Activated CD4-positive, alpha-beta T cell treated with anti-CD3 and anti-CD28 coated beads for 48 hours (primary cell): ENCODE measurements at regions not wholly inside any gene's neighbourhood (a gene's known extent, or its start where the extent isn't known, plus 50 kb on each side); places are given as distances from the start of the nearest gene placed in this dataset.
"Not testable (repeated sequence)": the region's sequence is repeated elsewhere in the genome, so short reads cannot be mapped to it uniquely, and the experiment has no call there.

Experiments
- DNase-seq: peaks from one replicate; pipeline ENCODE4 v3.0.0-alpha.2; 2020

DNA sequence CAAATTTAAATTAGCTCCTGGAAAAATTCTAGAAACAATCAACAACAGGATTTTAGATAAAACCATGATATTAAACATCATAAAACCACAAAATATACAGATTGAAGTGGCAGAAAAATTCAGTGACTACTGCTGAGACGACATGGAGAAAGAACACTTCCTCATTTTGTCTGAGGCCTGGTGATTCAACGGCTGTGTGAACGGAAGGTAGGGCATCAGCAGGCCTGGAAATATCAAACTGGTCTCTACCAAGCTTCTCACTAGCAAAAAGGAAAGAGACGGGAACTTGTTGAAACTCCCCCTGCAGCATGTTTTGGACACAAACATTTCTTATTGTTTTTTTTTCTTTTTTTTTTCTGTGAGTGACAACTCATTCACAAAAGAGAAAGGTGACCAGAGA lies 58.0 kb upstream of the AHI1 start:
- no peak for DNase-seq

- DNase-seq = no peak
These were observed 60.0 kb upstream of the AHI1 start for GRCh38 chr6:135557582-135557981.

DNA sequence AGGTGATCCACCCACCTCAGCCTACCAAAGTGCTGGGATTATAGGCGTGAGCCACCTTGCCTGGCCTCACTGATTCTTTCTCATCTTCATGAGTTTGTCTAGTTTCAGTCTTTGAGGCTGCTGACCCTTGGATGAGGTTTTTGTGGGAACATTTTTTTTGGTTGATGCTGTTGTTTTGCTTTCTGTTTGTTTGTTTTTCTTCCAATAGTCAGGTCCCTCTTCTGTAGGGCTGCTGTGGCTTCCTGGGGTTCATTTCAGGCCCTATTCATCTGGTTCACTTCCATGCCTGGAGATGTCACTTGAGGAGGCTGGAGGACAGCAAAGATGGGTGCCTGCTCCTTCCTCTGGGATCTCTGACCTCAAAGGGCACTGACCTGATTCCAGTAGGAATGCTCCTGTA lies 68.1 kb upstream of the AHI1 start:
- DNase-seq = not testable (repeated sequence)

DNA sequence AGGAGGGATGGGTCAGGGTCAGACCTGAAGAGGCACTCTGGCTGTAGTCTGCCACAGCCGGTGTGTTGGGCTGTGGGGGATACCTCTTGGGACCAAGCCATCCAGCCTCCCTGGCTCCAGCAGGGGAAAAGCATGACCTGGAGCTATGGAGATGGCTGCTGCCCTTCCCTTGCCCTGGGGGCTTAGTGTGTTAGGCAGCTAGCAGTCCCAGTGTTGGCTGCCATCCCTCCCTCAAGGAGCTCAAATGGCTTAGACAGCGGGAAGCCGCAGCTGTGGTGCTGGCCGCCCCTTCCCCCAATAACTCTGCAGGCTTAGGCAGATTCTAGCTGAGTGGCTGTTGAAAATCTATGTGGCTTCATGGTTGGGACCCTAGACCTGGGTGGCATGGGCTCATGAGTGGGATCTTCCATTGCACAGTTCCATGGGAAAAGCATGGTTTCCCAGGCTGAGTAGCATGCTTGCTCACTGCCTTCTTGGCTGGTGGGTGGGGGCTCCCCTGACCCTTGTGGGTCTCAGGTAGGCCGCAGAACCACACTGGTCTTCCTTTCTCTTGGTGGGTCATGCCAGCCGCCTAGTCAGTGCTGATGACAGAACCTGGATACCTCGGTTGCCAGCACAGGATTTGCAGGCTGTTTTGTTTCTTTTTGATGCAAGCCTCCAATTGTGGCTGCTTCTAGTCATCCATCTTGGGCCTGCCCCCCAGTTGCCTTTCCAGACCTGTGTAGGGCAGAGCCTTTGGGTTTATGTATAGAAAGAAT lies 69.0 kb upstream of the AHI1 start:
- no peak for DNase-seq

DNA sequence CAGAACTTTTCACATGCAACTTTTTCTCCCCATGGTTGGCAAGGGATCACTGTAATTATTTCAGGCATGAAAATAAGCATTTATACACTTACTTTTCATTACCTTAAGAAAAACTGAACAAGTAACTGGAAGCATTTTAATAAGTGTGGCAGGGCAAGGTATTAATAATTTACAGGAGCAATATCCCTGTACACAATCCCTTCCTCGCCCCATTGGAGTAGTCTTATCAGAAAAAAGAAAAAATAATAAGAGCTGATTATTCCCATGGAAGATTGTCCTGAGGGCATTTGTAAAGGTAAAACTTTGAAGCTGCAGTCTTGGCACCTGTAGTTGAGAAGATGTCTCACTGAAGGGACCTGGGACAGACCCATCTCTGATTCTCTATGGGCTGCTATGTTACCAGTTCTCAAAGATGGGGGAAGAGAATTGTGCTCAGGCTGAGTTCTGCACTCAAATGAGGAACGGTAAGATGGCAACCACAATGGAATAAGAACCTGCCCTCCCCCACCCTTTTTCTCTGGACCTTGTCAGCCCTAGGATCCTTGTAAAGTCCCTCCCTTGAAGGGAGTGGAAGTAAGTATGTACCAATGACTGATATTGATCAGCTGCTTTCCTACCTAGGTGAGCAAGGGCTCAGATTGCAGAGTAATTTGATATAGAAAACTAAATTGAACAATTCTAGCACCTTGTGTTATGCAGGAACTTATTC lies 70.0 kb upstream of the AHI1 start:
- DNase-seq = no peak

DNA sequence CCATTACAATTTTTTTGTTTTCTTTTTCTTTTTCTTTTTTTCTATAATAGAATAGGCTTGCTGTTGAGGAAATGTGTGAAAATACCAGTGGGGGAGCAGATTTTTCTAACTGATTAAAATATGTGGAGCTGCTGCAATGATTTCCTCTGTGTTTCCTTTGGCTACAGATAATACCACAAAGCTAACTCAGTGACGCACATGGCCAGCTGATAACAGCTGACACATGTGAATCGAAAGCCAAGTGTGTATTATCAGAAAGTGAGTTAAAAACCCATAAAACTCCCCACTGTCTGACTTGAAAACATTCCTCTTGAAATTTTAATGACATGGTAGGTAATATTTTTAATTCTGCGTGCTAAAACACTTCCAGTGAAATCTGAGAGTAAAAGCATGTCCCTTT lies 70.8 kb upstream of the AHI1 start:
- DNase-seq = peak; percentile 54

- no peak for DNase-seq
These were observed 74.5 kb upstream of the AHI1 start for GRCh38 chr6:135572051-135572450.

GRCh38 chr6:135575629-135576028 lies 78.1 kb upstream of the AHI1 start:
- no peak for DNase-seq

DNA sequence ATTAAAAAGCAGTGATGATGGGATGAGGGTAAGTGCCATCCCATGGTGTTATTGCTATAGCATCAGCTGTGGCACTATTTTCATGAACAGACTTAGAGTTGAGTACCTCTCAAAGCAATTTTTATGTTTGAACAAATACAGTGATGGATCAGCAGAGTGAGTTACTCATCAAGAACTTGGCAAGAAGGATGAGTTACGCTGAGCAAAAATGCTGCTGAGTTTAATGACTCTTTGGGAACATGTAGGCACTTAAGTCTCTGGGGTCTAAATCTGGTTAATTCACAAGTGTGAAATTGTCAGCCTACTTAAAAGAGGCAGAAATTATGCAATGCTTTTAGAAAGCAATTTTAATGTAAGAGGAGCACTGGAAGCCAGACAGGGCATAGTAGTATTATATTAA lies 78.5 kb upstream of the AHI1 start:
- no peak for DNase-seq

DNA sequence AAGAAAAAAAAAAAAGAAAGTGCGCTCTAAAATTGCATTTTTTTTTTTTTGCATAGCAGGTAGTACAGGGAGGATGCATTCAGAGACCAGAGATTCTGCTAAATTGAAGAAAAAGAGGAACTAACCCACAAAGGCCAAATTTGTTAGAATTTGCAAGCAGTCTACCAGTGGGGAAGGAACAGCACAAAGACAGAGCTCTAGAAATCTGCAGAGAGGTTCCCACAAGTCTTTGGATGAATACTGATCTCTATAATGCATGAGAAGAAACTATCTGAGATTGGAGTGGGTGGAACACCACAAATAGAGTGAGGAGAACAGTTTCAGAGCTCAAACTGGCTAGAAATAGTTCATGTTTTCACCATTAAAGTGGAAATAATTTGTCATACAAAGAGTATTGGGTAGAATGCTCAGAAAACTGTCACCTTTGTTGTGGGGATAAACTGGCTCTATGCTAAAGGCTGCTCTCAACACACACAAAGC lies 79.6 kb upstream of the AHI1 start:
- no peak for DNase-seq

- DNase-seq = no peak
These were observed 81.4 kb upstream of the AHI1 start for GRCh38 chr6:135578976-135579375.

GRCh38 chr6:135581211-135581610 lies 83.7 kb upstream of the AHI1 start:
- DNase-seq = no peak

- no peak for DNase-seq
These were observed 85.8 kb upstream of the AHI1 start for GRCh38 chr6:135583256-135583761.

GRCh38 chr6:135586388-135586787 lies 88.8 kb upstream of the AHI1 start:
- DNase-seq = no peak

DNA sequence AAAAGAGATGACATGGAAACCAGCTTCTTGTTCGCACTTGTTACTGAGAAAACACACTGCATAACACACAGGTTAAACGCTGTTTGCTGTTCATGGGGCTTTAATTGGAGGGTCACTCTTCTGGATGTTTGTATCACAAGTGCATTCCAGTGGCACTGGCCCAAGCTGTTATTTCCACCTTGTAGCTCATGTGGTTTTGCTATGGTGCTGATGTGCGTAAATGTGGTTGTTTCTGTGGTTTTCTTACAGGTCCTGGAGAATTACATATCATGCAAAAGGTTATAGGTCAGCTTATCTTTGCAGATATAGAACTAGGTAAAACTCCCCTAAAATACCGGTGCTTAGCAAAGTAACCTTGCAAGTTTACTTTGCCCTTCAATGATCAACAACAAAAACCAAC lies 89.3 kb upstream of the AHI1 start:
- DNase-seq = peak; percentile 39

DNA sequence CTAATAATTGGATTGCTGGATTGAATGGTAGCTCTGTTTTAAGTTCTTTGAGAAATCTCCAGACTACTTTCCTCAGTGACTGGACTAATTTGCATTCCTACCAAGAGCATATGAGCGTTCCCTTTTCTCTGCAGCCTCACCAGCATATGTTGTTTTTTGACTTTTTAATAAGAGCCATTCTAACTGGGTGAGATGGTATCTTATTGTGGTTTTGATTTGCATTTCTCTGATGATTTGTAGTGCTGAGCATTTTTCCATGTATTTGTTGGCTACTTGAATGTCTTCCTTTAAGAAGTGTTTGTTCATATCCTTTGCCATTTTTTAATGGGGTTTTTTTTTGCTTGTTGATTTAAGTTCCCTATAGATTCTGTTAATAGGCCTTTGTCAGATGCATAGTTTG lies 94.7 kb upstream of the AHI1 start:
- DNase-seq = no peak

GRCh38 chr6:135594000-135594399 lies 96.5 kb upstream of the AHI1 start:
- no peak for DNase-seq

DNA sequence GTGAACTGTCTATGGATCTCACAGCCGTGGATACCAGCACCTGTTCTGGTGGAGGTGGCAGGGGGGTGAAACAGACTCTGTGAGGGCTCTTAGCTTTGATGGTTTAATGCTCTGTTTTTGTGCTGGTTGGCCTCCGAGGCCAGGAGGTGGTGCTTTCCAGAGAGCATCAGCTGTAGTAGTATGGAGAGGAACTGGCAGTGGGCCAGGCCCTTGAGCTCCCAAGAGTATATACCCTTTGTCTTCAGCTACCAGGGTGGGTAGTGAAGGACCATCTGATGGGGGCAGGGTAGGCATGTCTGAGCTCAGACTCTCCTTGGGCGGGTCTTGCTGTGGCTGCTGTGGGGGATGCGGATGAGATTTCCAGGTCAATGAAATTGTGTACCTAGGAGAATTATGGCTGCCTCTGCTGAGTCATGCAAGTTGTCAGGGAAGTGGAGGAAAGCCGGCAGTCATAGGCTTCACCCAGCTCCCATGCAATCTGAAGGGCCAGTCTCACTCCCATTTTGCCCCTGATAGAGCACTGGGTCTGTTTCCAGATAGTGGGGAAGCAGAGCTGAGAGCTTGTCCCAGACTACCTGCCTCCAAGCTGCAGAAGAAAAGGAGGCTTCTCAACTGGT lies 102.7 kb upstream of the AHI1 start:
- DNase-seq = no peak

DNA sequence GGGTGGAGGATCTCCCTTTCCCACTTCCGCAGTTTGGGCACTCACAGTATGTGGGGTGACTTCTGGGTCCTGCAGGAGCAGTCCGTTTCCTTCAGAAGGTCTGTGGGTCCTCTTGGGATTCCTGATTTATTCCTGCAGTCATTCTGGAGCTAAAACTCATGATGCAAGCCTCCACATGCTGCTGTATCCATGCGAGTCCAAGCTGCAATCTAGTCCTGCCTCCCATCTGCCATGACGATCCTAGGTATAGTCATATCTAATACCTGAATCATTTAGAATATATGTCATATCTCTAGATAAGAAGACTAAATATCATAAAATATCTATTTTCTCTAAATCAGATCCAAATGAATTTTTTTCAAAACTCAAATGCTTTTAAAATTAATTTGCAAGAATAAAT lies 103.4 kb upstream of the AHI1 start:
- DNase-seq = no peak

- no peak for DNase-seq
These were observed 104.3 kb upstream of the AHI1 start for GRCh38 chr6:135601857-135602256.

DNA sequence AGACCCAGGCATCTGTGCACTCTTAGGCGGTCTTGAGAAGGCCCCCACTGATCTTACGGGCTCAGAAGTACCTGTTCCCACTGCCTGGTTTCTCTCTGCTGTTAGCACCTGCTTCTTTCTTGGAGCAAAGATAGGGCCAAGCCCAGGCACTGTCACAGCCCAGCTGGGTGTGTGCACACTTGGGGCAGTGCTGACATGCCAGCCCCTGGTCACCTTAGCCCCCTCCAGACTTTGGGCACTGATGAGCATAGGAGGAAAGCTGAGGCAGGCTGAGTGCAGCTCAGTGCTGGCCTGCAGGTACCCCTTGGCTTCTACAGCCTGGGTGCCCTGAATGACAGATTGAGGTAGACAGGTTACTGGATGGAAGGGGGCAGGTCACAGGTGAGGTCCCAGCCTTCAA lies 105.7 kb upstream of the AHI1 start:
- DNase-seq = no peak

DNA sequence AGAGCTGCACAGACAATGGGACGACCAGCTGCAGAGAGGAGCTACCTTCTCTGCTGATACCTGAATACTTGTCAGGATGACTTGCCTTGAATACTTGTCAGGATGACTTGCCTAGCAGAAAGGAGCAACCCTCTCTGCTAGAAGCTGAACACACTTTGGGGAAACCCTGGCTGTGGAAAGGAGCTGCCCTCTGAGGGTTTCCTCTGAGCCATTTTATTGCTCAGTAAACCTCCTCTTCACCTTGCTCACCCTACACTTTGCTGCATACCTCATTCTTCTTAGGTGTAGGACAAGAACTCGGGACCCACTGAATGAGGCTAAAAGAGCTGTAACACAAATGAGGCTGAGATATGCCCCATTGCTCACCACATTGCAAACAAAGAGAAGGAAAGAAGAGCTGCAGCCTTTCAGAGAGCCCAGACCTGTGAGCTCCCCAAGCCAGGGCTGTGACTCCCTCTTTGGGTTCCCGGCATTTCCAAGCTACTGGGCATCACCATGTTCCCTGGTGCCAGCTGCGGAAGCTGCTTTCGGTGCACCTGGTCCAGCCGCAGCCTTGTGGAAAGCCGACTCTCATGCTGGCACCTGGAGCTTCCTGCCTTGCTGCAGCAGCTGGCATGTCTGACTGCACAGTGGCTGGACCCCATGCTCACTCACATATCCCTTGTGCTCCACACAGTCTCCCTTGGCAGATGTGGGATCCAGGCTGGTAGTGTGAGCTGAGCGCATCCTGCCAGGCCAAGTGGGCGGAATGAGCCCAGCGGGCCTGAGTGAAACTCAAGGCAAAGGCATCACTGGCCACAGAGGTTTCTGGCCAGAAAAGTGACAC lies 106.7 kb upstream of the AHI1 start:
- DNase-seq = no peak

DNA sequence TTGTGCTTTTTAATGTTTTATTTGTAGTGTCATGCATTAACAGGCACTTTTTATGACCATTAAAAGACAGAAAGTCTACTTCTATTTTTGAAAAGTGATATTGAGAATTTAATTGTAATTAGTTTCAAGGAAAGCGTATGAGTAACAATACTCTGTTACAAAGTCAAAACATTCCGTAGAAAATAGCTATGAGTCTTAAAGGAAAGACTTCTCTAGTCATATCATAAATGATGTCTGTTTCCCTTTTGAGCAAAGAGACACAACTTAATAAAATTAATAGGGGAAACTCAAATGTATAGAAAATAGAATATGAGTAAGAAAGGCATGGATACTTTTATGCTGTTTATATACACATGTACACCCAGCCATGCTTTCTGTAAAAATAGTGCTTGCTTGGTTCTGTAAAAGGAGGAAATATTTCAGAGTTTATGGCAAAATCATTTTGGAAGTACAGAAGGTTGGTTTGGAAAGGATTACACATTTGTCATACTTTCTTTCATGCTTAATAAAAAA lies 107.8 kb upstream of the AHI1 start:
- DNase-seq = no peak
